ENCODE measurements at regions not wholly inside any gene's neighbourhood (a gene's known extent, or its start where the extent isn't known, plus 50 kb on each side); places are given as distances from the start of the nearest gene placed in this dataset.

- Histone ChIP-seq H3K9ac (ENCODE audit: insufficient read length, low read depth) (no peak overlapping the region), H3K36me3 (ENCODE audit: insufficient read depth, insufficient read length, low read length) (no peaks in the 10 kb centered on the region), H3K4me1 (ENCODE audit: insufficient read depth, insufficient read length) (no peaks in the 10 kb centered on the region), H3K4me3 (ENCODE audit: insufficient read length, low read depth) (no peak overlapping the region), H3K9me3 (ENCODE audit: insufficient read depth, low read length) (no peaks in the 10 kb centered on the region), H3K27me3 (ENCODE audit: insufficient read depth, insufficient read length) (no peaks in the 10 kb centered on the region)
- no peak for DNase-seq (ENCODE audit: low read depth, low spot score)
- no peak for TF ChIP-seq ZNF274 (IDR thresholded peaks at IDR 0.05; ENCODE audit: low read depth, low read length)
- TF ChIP-seq YY1 (IDR thresholded peaks at IDR 0.05; ENCODE audit: insufficient read depth, insufficient read length): no peak
- no peak for TF ChIP-seq SUZ12 (IDR thresholded peaks at IDR 0.05; ENCODE audit: extremely low read depth, insufficient read depth, insufficient read length)
Measured at GRCh38 chr12:58302487-58303011, 361.2 kb downstream of the ATP23 start.

GRCh38 chr12:58306266-58307000, 365.1 kb downstream of the ATP23 start:
- no peaks in the 10 kb centered on the region for H3K36me3 ChIP-seq (ENCODE audit: insufficient read depth, insufficient read length, low read length)
- TF ChIP-seq SUZ12 (IDR thresholded peaks at IDR 0.05; ENCODE audit: extremely low read depth, insufficient read depth, insufficient read length): no peak
- TF ChIP-seq YY1 (IDR thresholded peaks at IDR 0.05; ENCODE audit: insufficient read depth, insufficient read length): no peak
- H3K4me3 ChIP-seq (ENCODE audit: insufficient read length, low read depth): no peak overlapping the region
- no peaks in the 10 kb centered on the region for H3K27me3 ChIP-seq (ENCODE audit: insufficient read depth, insufficient read length)
- no peak for DNase-seq (ENCODE audit: low read depth, low spot score)
- no peaks in the 10 kb centered on the region for H3K9me3 ChIP-seq (ENCODE audit: insufficient read depth, low read length)
- no peak overlapping the region for H3K9ac ChIP-seq (ENCODE audit: insufficient read length, low read depth)
- H3K4me1 ChIP-seq (ENCODE audit: insufficient read depth, insufficient read length): no peaks in the 10 kb centered on the region

GRCh38 chr12:58309806-58310205, 368.4 kb downstream of the ATP23 start:
- H3K9ac ChIP-seq (ENCODE audit: insufficient read length, low read depth): no peak overlapping the region
- H3K9me3 ChIP-seq (ENCODE audit: insufficient read depth, low read length): no peaks in the 10 kb centered on the region
- H3K4me3 ChIP-seq (ENCODE audit: insufficient read length, low read depth): no peak overlapping the region
- no peaks in the 10 kb centered on the region for H3K36me3 ChIP-seq (ENCODE audit: insufficient read depth, insufficient read length, low read length)
- no peak for TF ChIP-seq ZNF274 (IDR thresholded peaks at IDR 0.05; ENCODE audit: low read depth, low read length)
- no peak for TF ChIP-seq SUZ12 (IDR thresholded peaks at IDR 0.05; ENCODE audit: extremely low read depth, insufficient read depth, insufficient read length)
- no peak for TF ChIP-seq YY1 (IDR thresholded peaks at IDR 0.05; ENCODE audit: insufficient read depth, insufficient read length)
- no peaks in the 10 kb centered on the region for H3K4me1 ChIP-seq (ENCODE audit: insufficient read depth, insufficient read length)
- DNase-seq (ENCODE audit: low read depth, low spot score): no peak
- H3K27me3 ChIP-seq (ENCODE audit: insufficient read depth, insufficient read length): no peaks in the 10 kb centered on the region

GRCh38 chr12:58310368-58310767, 369.0 kb downstream of the ATP23 start:
- Histone ChIP-seq H3K36me3 (ENCODE audit: insufficient read depth, insufficient read length, low read length) (no peaks in the 10 kb centered on the region), H3K4me1 (ENCODE audit: insufficient read depth, insufficient read length) (no peaks in the 10 kb centered on the region), H3K4me3 (ENCODE audit: insufficient read length, low read depth) (no peak overlapping the region), H3K9ac (ENCODE audit: insufficient read length, low read depth) (no peak overlapping the region), H3K27me3 (ENCODE audit: insufficient read depth, insufficient read length) (no peaks in the 10 kb centered on the region), H3K9me3 (ENCODE audit: insufficient read depth, low read length) (no peaks in the 10 kb centered on the region)
- DNase-seq (ENCODE audit: low read depth, low spot score): no peak
- TF ChIP-seq SUZ12 (IDR thresholded peaks at IDR 0.05; ENCODE audit: extremely low read depth, insufficient read depth, insufficient read length): no peak
- no peak for TF ChIP-seq YY1 (IDR thresholded peaks at IDR 0.05; ENCODE audit: insufficient read depth, insufficient read length)
- no peak for TF ChIP-seq ZNF274 (IDR thresholded peaks at IDR 0.05; ENCODE audit: low read depth, low read length)

GRCh38 chr12:58310809-58311622, 369.6 kb downstream of the ATP23 start:
- Histone ChIP-seq H3K4me3 (ENCODE audit: insufficient read length, low read depth) (no peak overlapping the region), H3K4me1 (ENCODE audit: insufficient read depth, insufficient read length) (no peaks in the 10 kb centered on the region), H3K36me3 (ENCODE audit: insufficient read depth, insufficient read length, low read length) (no peaks in the 10 kb centered on the region), H3K9ac (ENCODE audit: insufficient read length, low read depth) (no peak overlapping the region), H3K27me3 (ENCODE audit: insufficient read depth, insufficient read length) (no peaks in the 10 kb centered on the region), H3K9me3 (ENCODE audit: insufficient read depth, low read length) (no peaks in the 10 kb centered on the region)
- TF ChIP-seq YY1 (IDR thresholded peaks at IDR 0.05; ENCODE audit: insufficient read depth, insufficient read length) (no peak), ZNF274 (IDR thresholded peaks at IDR 0.05; ENCODE audit: low read depth, low read length) (no peak), SUZ12 (IDR thresholded peaks at IDR 0.05; ENCODE audit: extremely low read depth, insufficient read depth, insufficient read length) (no peak)
- DNase-seq (ENCODE audit: low read depth, low spot score): no peak

GRCh38 chr12:58313091-58313855, 371.9 kb downstream of the ATP23 start:
- Histone ChIP-seq H3K9me3 (ENCODE audit: insufficient read depth, low read length) (0 out of 2 replicates have a peak, but pooled peaks cover under 1% of the 10 kb centered on the region), H3K27me3 (ENCODE audit: insufficient read depth, insufficient read length) (no peaks in the 10 kb centered on the region), H3K36me3 (ENCODE audit: insufficient read depth, insufficient read length, low read length) (no peaks in the 10 kb centered on the region), H3K4me3 (ENCODE audit: insufficient read length, low read depth) (no peak overlapping the region), H3K4me1 (ENCODE audit: insufficient read depth, insufficient read length) (no peaks in the 10 kb centered on the region), H3K9ac (ENCODE audit: insufficient read length, low read depth) (no peak overlapping the region)
- TF ChIP-seq SUZ12 (IDR thresholded peaks at IDR 0.05; ENCODE audit: extremely low read depth, insufficient read depth, insufficient read length) (no peak), ZNF274 (IDR thresholded peaks at IDR 0.05; ENCODE audit: low read depth, low read length) (no peak), YY1 (IDR thresholded peaks at IDR 0.05; ENCODE audit: insufficient read depth, insufficient read length) (no peak)
- DNase-seq (ENCODE audit: low read depth, low spot score): no peak
